Left ventricle myocardium inferior (tissue), 1 donor: ENCODE measurements at regions not wholly inside any gene's neighbourhood (a gene's known extent, or its start where the extent isn't known, plus 50 kb on each side); places are given as distances from the start of the nearest gene placed in this dataset.

Source experiments
- DNase-seq: peaks from one replicate; pipeline ENCODE4 v3.0.0-alpha.2; 2020
- H3K27ac ChIP-seq: fragments of 200-600 bp; replicated peaks from 2 replicates; pipeline ENCODE4 v1.8.0; 2021
- H3K27me3 ChIP-seq: fragments of 200-600 bp; 2 replicates; pipeline ENCODE4 v1.8.0; 2021; ENCODE audit warnings: low read depth
- H3K36me3 ChIP-seq: fragments of 200-600 bp; 2 replicates; pipeline ENCODE4 v1.8.0; 2021
- H3K4me1 ChIP-seq: fragments of 200-600 bp; 2 replicates; pipeline ENCODE4 v1.8.0; 2021
- H3K4me3 ChIP-seq: fragments of 200-600 bp; 2 replicates; pipeline ENCODE4 v1.8.0; 2021; ENCODE audit warnings: mild to moderate bottlenecking, moderate library complexity
- H3K9me3 ChIP-seq: fragments of 200-600 bp; replicated peaks from 2 replicates; pipeline ENCODE4 v1.8.0; 2021
- CTCF ChIP-seq: fragments of 200-600 bp; IDR thresholded peaks from 2 replicates; pipeline ENCODE4 v1.8.0; 2021; ENCODE audit warnings: antibody characterized with exemption, mild to moderate bottlenecking, borderline replicate concordance
- intact Hi-C: fragments of 100-400 bp; cut with micrococcal nuclease; formaldehyde crosslinking; loops from one replicate; pipeline ENCODE4 v1.11.0; 2022
- donor health status: DM: no; HTN: yes; CAD: no; lungs with severe emphysema.

GRCh38 chr12:77630344-77630743, 200.3 kb upstream of the NAV3 start:
- no peaks in the 10 kb centered on the region for H3K36me3 ChIP-seq
- DNase-seq, result no peak
- H3K9me3 ChIP-seq, result peaks cover 16% of the 10 kb centered on the region
- H3K4me3 ChIP-seq, result no peak overlapping the region
- intact Hi-C loops, result no loop called here
- TF ChIP-seq CTCF, result no peak
- H3K27me3 ChIP-seq, result no peaks in the 10 kb centered on the region
- no peaks in the 10 kb centered on the region for H3K4me1 ChIP-seq
- H3K27ac ChIP-seq, result no peak overlapping the region

- H3K27me3 ChIP-seq, result no peaks in the 10 kb centered on the region
- intact Hi-C loops, result no loop called here
- H3K36me3 ChIP-seq, result no peaks in the 10 kb centered on the region
- no peaks in the 10 kb centered on the region for H3K4me1 ChIP-seq
- no peak overlapping the region for H3K27ac ChIP-seq
- peaks cover 16% of the 10 kb centered on the region for H3K9me3 ChIP-seq
- TF ChIP-seq CTCF, result no peak
- H3K4me3 ChIP-seq, result no peak overlapping the region
- no peak for DNase-seq
Observed at GRCh38 chr12:77629141-77629540, 201.6 kb upstream of the NAV3 start.

- no peak for DNase-seq
- intact Hi-C loops, result no loop called here
- peaks cover 16% of the 10 kb centered on the region for H3K9me3 ChIP-seq
- no peak overlapping the region for H3K27ac ChIP-seq
- H3K4me1 ChIP-seq, result no peaks in the 10 kb centered on the region
- H3K27me3 ChIP-seq, result no peaks in the 10 kb centered on the region
- TF ChIP-seq CTCF, result no peak
- no peaks in the 10 kb centered on the region for H3K36me3 ChIP-seq
- H3K4me3 ChIP-seq, result no peak overlapping the region
Observed at GRCh38 chr12:77625441-77625840, 205.3 kb upstream of the NAV3 start.

DNA sequence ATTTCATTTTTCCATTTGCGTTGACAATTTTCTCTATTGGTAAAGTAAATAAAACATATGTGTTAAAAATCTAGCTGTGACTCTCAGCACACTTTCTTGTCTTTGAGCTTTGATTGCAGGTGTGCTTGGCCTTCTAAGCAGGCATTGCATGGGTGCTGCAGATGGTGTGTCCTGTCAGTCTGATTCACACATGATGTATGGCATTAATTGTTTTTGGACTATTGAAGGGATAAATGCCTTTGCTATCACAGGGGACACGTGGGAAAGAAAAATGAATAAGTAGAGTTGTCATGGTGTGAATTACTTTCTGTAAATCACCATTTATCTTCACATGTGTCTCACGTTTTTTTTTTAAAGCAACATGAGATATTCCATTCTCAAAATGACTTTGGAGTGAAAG, 211.3 kb upstream of the NAV3 start:
- no peak for TF ChIP-seq CTCF
- H3K9me3 ChIP-seq, result peaks cover 12% of the 10 kb centered on the region
- no peaks in the 10 kb centered on the region for H3K4me1 ChIP-seq
- no peaks in the 10 kb centered on the region for H3K36me3 ChIP-seq
- H3K27ac ChIP-seq, result no peak overlapping the region
- intact Hi-C loops, result no loop called here
- no peak for DNase-seq
- no peaks in the 10 kb centered on the region for H3K27me3 ChIP-seq
- no peak overlapping the region for H3K4me3 ChIP-seq

GRCh38 chr12:77617818-77618217, 212.9 kb upstream of the NAV3 start:
- no peak overlapping the region for H3K27ac ChIP-seq
- H3K4me1 ChIP-seq, result no peaks in the 10 kb centered on the region
- intact Hi-C loops, result no loop called here
- H3K27me3 ChIP-seq, result no peaks in the 10 kb centered on the region
- no peak overlapping the region for H3K4me3 ChIP-seq
- DNase-seq, result no peak
- no peaks in the 10 kb centered on the region for H3K36me3 ChIP-seq
- peaks cover 12% of the 10 kb centered on the region for H3K9me3 ChIP-seq
- TF ChIP-seq CTCF, result no peak

DNA sequence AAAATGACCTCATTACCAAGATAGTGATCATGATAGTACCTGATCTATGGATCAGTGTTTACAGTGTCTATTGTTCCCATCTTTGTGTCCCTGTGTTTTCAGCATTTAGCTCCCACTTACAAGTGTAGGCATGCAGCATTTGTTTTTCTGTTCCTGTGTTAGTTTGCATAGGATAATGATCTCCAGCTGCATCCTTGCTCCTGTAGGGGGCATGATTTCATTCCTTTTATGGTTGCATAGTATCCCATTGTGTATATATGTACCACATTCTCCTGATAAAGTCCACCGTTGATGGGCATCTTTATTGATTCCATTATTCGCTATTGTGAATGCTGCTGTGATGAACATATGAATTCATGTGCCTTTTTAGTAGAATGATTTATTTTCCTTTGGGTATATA, 215.4 kb upstream of the NAV3 start:
- no peaks in the 10 kb centered on the region for H3K36me3 ChIP-seq
- H3K27me3 ChIP-seq, result no peaks in the 10 kb centered on the region
- H3K4me1 ChIP-seq, result no peaks in the 10 kb centered on the region
- intact Hi-C loops, result no loop called here
- no peak overlapping the region for H3K27ac ChIP-seq
- DNase-seq, result no peak
- TF ChIP-seq CTCF, result no peak
- no peak overlapping the region for H3K4me3 ChIP-seq
- peaks cover 12% of the 10 kb centered on the region for H3K9me3 ChIP-seq
